T-helper 1 cell treated with Interleukin-12 subunit alpha and Interleukin-12 subunit beta and Interleukin-4 antibody, amounts not matched to agents 30 μg/mL and 1 μg/mL, for 36 hours (primary cell): ENCODE measurements at regions not wholly inside any gene's neighbourhood (a gene's known extent, or its start where the extent isn't known, plus 50 kb on each side); places are given as distances from the start of the nearest gene placed in this dataset.
"Not testable (repeated sequence)": the region's sequence is repeated elsewhere in the genome, so short reads cannot be mapped to it uniquely, and the experiment has no call there.

ENCODE experiments used
- H3K27ac Mint-ChIP-seq: one replicate; pipeline ENCODE4 v1.8.0; 2021; ENCODE audit warnings: mild to moderate bottlenecking, mixed read lengths
- H3K27me3 Mint-ChIP-seq: one replicate; pipeline ENCODE4 v1.8.0; 2021; ENCODE audit warnings: low read depth, mixed read lengths
- H3K36me3 Mint-ChIP-seq: one replicate; pipeline ENCODE4 v1.8.0; 2021; ENCODE audit warnings: low read depth, mixed read lengths
- H3K4me1 Mint-ChIP-seq: one replicate; pipeline ENCODE4 v1.8.0; 2021; ENCODE audit warnings: low read depth, mixed read lengths
- H3K4me3 Mint-ChIP-seq: one replicate; pipeline ENCODE4 v1.8.0; 2021; ENCODE audit warnings: mild to moderate bottlenecking, moderate library complexity, mixed read lengths
- H3K9me3 Mint-ChIP-seq: one replicate; pipeline ENCODE4 v1.8.0; 2021; ENCODE audit warnings: mixed read lengths

DNA sequence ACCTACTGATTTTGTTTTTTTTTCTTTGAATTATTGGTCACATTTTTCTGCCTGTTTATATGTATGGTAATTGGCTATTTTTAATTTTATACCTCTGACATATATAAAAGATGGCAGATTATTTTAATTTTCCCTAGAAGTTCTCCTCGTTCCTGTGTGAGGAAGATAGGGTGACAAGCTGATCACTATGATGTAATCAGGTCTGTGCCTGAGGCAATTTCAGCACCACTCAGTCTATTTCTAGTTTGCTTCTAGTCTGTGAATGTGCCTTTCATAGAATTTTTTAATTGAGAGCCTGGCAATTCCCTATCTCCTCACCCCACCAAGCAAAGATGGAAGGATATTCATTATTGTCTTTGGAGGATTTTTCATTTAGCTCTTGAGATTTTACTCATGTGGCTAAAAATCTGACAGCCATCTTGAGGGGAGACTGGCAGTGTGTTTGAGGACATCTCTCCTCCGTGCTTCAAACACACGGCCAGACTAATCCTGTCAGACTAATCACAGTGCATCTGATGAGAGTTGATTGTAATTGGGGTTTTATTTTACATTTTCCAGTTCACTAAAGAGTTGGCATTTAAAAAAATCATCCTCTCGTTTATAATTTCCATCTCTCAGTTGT lies 500.3 kb downstream of the TRIML1 start:
- Mint-ChIP-seq H3K4me1 (no peaks in the 10 kb centered on the region), H3K27me3 (no peaks in the 10 kb centered on the region), H3K9me3 (peaks cover 9% of the 10 kb centered on the region), H3K4me3 (no peak overlapping the region), H3K36me3 (no peaks in the 10 kb centered on the region), H3K27ac (no peak overlapping the region)

DNA sequence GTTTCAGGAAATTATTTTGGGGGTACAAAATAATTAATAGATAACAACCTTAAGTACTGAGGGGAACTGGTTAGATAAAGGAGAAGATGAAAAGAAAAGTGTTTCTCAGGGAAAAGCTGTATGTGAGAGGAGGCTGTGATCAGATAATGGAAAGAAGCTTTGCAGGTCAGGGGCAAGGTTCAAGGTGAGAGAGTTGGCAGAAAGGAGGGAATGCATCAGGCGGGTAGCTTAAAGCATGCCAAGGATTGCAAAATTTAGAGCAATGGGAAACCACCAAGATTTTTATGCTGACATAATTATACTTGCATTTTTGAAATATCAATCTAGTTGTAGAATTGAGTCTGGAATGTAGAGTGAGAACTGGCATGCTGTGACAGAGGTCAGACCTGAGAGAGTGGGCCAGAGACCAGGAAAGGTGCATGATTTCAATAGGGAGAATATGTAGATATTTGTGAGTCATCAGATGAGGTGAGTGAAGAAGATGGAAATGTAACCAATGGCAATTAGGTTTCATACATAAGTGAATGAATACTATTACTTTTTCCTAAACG lies 508.7 kb downstream of the TRIML1 start:
- Mint-ChIP-seq H3K4me1 (no peaks in the 10 kb centered on the region), H3K27ac (no peak overlapping the region), H3K9me3 (peaks cover 10% of the 10 kb centered on the region), H3K36me3 (no peaks in the 10 kb centered on the region), H3K4me3 (no peak overlapping the region), H3K27me3 (no peaks in the 10 kb centered on the region)

DNA sequence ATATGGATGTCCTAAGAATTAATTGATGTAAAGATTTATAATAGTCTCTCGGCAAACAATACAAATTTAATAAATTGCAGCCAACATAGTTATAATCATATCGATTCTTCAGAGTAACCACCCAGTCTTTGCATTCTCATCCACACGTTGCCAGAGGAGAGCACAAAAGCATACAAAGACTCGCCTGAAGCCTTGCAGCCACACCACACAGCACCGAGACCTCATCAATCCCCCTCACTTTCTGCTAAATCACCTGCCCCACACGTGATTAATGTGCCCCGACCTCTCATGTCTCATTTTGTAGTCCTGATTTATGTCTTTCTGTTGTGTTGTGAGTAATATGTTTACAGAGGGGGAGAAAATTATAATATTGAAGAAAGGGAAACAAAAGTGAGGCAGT lies 510.4 kb downstream of the TRIML1 start:
- no peaks in the 10 kb centered on the region for H3K4me1 Mint-ChIP-seq
- H3K36me3 Mint-ChIP-seq = no peaks in the 10 kb centered on the region
- no peak overlapping the region for H3K4me3 Mint-ChIP-seq
- no peaks in the 10 kb centered on the region for H3K27me3 Mint-ChIP-seq
- H3K27ac Mint-ChIP-seq = no peak overlapping the region
- H3K9me3 Mint-ChIP-seq = peaks cover 11% of the 10 kb centered on the region

- Mint-ChIP-seq H3K4me1 (no peaks in the 10 kb centered on the region), H3K36me3 (no peaks in the 10 kb centered on the region), H3K27ac (no peak overlapping the region), H3K9me3 (peaks cover 13% of the 10 kb centered on the region), H3K4me3 (no peak overlapping the region), H3K27me3 (no peaks in the 10 kb centered on the region)
Measured at GRCh38 chr4:188650516-188650915, 511.3 kb downstream of the TRIML1 start.

- Mint-ChIP-seq H3K4me3 (no peak overlapping the region), H3K36me3 (no peaks in the 10 kb centered on the region), H3K27me3 (no peaks in the 10 kb centered on the region), H3K9me3 (peaks cover 25% of the 10 kb centered on the region), H3K27ac (no peak overlapping the region), H3K4me1 (no peaks in the 10 kb centered on the region)
Measured at GRCh38 chr4:188657365-188657764, 518.1 kb downstream of the TRIML1 start.

GRCh38 chr4:188658958-188659522 lies 519.8 kb downstream of the TRIML1 start:
- Mint-ChIP-seq H3K27ac (no peak overlapping the region), H3K27me3 (no peaks in the 10 kb centered on the region), H3K4me3 (no peak overlapping the region), H3K4me1 (no peaks in the 10 kb centered on the region), H3K36me3 (no peaks in the 10 kb centered on the region), H3K9me3 (peaks cover 33% of the 10 kb centered on the region)

GRCh38 chr4:188660796-188661195 lies 521.6 kb downstream of the TRIML1 start:
- Mint-ChIP-seq H3K27me3 (no peaks in the 10 kb centered on the region), H3K4me3 (no peak overlapping the region), H3K36me3 (no peaks in the 10 kb centered on the region), H3K27ac (no peak overlapping the region), H3K4me1 (no peaks in the 10 kb centered on the region), H3K9me3 (peaks cover 29% of the 10 kb centered on the region)

GRCh38 chr4:188661502-188661901 lies 522.3 kb downstream of the TRIML1 start:
- peaks cover 29% of the 10 kb centered on the region for H3K9me3 Mint-ChIP-seq
- no peaks in the 10 kb centered on the region for H3K27me3 Mint-ChIP-seq
- H3K4me3 Mint-ChIP-seq = no peak overlapping the region
- no peaks in the 10 kb centered on the region for H3K4me1 Mint-ChIP-seq
- no peaks in the 10 kb centered on the region for H3K36me3 Mint-ChIP-seq
- H3K27ac Mint-ChIP-seq = no peak overlapping the region

GRCh38 chr4:188663369-188663768 lies 524.1 kb downstream of the TRIML1 start:
- Mint-ChIP-seq H3K4me3 (no peak overlapping the region), H3K9me3 (peaks cover 27% of the 10 kb centered on the region), H3K27me3 (no peaks in the 10 kb centered on the region), H3K27ac (no peak overlapping the region), H3K36me3 (no peaks in the 10 kb centered on the region), H3K4me1 (no peaks in the 10 kb centered on the region)

- H3K4me3 Mint-ChIP-seq = no peak overlapping the region
- H3K4me1 Mint-ChIP-seq = no peaks in the 10 kb centered on the region
- H3K27ac Mint-ChIP-seq = no peak overlapping the region
Measured at GRCh38 chr4:188665491-188666457, 526.5 kb downstream of the TRIML1 start.

GRCh38 chr4:188678691-188679090 lies 539.5 kb downstream of the TRIML1 start:
- peaks cover 32% of the 10 kb centered on the region for H3K9me3 Mint-ChIP-seq
- not testable (repeated sequence) for H3K27me3 Mint-ChIP-seq, H3K27ac Mint-ChIP-seq, H3K4me1 Mint-ChIP-seq, H3K4me3 Mint-ChIP-seq, H3K36me3 Mint-ChIP-seq

More at GRCh38 chr4:188665491-188666457, 526.5 kb downstream of the TRIML1 start:
- Mint-ChIP-seq H3K9me3 (peaks cover 23% of the 10 kb centered on the region), H3K27me3 (no peaks in the 10 kb centered on the region), H3K36me3 (no peaks in the 10 kb centered on the region)

DNA sequence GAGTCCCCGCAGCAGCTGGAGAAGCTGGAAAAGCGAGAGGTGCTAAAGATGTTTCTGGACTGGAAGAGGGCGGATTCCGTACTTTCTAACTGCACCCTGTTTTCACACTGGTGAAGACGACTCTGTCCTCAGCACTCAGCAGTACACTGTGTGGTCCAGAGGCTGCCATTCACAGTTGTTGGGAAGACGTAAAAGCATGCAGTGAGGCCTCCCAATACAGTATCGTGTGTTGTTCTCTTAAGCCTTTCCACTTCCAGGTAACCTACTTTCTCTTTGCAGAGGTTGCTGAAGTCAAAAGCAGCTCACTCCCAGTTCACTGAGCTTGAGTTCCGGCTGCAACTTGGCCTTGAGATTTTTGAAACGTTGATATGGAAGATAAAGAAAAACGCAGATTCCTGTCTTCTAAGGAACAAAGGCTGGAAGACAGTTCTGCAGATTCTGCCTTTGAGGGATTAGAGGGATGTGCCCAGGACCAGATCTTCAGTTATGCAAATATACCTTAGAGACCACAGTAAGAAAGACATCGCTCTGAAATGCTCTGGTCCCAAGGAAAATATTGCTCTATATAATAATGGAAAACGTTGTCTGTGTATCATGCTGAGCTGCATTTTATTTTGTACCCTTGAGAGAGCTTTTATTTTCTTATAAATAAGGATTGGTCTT lies 540.9 kb downstream of the TRIML1 start:
- H3K36me3 Mint-ChIP-seq = no peaks in the 10 kb centered on the region
- no peaks in the 10 kb centered on the region for H3K4me1 Mint-ChIP-seq
- no peaks in the 10 kb centered on the region for H3K27me3 Mint-ChIP-seq
- H3K27ac Mint-ChIP-seq = no peak overlapping the region
- no peak overlapping the region for H3K4me3 Mint-ChIP-seq
- peaks cover 21% of the 10 kb centered on the region for H3K9me3 Mint-ChIP-seq

- H3K9me3 Mint-ChIP-seq = peaks cover 16% of the 10 kb centered on the region
- no peak overlapping the region for H3K4me3 Mint-ChIP-seq
- no peaks in the 10 kb centered on the region for H3K4me1 Mint-ChIP-seq
Measured at GRCh38 chr4:188680667-188681063, 541.4 kb downstream of the TRIML1 start.

GRCh38 chr4:188682321-188682720 lies 543.1 kb downstream of the TRIML1 start:
- Mint-ChIP-seq H3K4me1 (no peaks in the 10 kb centered on the region), H3K9me3 (peaks cover 16% of the 10 kb centered on the region), H3K27ac (no peak overlapping the region), H3K4me3 (no peak overlapping the region), H3K36me3 (no peaks in the 10 kb centered on the region), H3K27me3 (no peaks in the 10 kb centered on the region)

More at GRCh38 chr4:188680667-188681063, 541.4 kb downstream of the TRIML1 start:
- H3K36me3 Mint-ChIP-seq = no peaks in the 10 kb centered on the region
- H3K27me3 Mint-ChIP-seq = no peaks in the 10 kb centered on the region
- H3K27ac Mint-ChIP-seq = no peak overlapping the region
